Activated T-helper 1 cell treated with anti-CD3 and anti-CD28 coated beads, Interleukin-12 subunit alpha, Interleukin-12 subunit beta, Interleukin-2, Interleukin-4 antibody, amounts not matched to agents 30 ng/mL and 10 ng/mL and 1 ng/mL, durations not matched to agents 14 hours and 24 hours and 36 hours (primary cell): ENCODE measurements at regions not wholly inside any gene's neighbourhood (a gene's known extent, or its start where the extent isn't known, plus 50 kb on each side); places are given as distances from the start of the nearest gene placed in this dataset.

Experiments
- DNase-seq: peaks from one replicate; pipeline ENCODE4 v3.0.0; 2021; ENCODE audit warnings: low spot score
- H3K27ac Mint-ChIP-seq: one replicate; pipeline ENCODE4 v1.8.0; 2021; ENCODE audit warnings: mild to moderate bottlenecking, mixed read lengths
- H3K27me3 Mint-ChIP-seq: one replicate; pipeline ENCODE4 v1.8.0; 2022; ENCODE audit warnings: mild to moderate bottlenecking, moderate library complexity, mixed read lengths; ENCODE audit not compliant: insufficient read depth
- H3K36me3 Mint-ChIP-seq: one replicate; pipeline ENCODE4 v1.8.0; 2021; ENCODE audit warnings: low read depth, mixed read lengths
- H3K4me1 Mint-ChIP-seq: one replicate; pipeline ENCODE4 v1.8.0; 2021; ENCODE audit warnings: low read depth, mixed read lengths
- H3K4me3 Mint-ChIP-seq: one replicate; pipeline ENCODE4 v1.8.0; 2021; ENCODE audit warnings: mild to moderate bottlenecking, moderate library complexity, mixed read lengths
- H3K9me3 Mint-ChIP-seq: one replicate; pipeline ENCODE4 v1.8.0; 2021; ENCODE audit warnings: mixed read lengths
- intact Hi-C: fragments of 100-400 bp; cut with micrococcal nuclease; formaldehyde crosslinking; loops from one replicate; pipeline ENCODE4 v1.15.1; 2024

DNA sequence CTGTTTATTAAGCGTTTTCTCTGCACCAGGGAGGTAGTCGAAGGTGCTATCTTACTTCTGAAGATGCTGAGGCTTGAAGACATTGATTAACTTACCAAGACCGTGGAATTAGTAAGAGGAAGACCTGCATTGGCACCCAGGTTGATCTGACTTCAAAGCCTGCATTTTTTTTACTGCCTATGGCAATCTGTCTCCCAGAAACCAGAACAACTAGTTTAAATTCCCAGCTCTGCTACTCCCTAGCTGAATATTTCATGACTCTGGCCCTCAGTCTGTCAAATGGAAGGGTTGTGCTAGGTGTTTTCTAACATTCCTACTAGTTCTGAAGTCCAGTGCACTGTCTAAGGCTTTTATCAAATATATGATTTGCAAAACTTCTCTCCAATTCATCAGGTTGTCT is 52.0 kb upstream of the GRAMD1B start:
- Mint-ChIP-seq H3K27ac (no peak overlapping the region), H3K9me3 (no peaks in the 10 kb centered on the region), H3K27me3 (no peaks in the 10 kb centered on the region), H3K4me1 (peaks cover 83% of the 10 kb centered on the region), H3K4me3 (no peak overlapping the region), H3K36me3 (peaks cover 44% of the 10 kb centered on the region)
- intact Hi-C loops, result loop anchor here (2.0 kb wide), 1 partner anchor 15 kb away; no protein-coding TSS in a partner anchor
- DNase-seq, result no peak

GRCh38 chr11:123377355-123377754 is 52.7 kb upstream of the GRAMD1B start:
- DNase-seq, result no peak
- Mint-ChIP-seq H3K4me1 (peaks cover 84% of the 10 kb centered on the region), H3K9me3 (no peaks in the 10 kb centered on the region), H3K4me3 (no peak overlapping the region), H3K36me3 (peaks cover 44% of the 10 kb centered on the region), H3K27me3 (no peaks in the 10 kb centered on the region), H3K27ac (peak overlapping the region; percentile 6)
- intact Hi-C loops, result no loop called here

DNA sequence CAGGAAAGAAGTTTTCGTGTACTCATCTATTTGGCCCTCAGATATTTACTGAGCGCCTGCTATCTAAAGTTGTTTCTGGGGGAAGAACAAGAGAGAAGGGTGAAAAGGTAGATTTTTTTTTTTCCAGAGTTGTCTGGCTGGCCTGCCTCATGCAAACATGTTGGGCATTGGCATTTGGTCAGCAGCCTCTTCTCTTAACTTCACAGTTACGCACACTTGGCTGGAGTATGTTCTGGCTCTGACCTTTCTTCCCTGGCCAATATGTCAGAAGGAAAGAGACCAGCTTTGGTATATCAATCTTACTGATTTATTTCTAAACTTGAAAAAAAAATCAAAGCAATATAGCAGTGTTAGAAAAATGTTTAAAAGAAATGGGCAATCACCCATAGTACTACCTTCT is 54.2 kb upstream of the GRAMD1B start:
- Mint-ChIP-seq H3K27me3 (no peaks in the 10 kb centered on the region), H3K27ac (no peak overlapping the region), H3K4me3 (no peak overlapping the region), H3K9me3 (no peaks in the 10 kb centered on the region), H3K36me3 (peaks cover 55% of the 10 kb centered on the region), H3K4me1 (peaks cover 86% of the 10 kb centered on the region)
- no peak for DNase-seq
- intact Hi-C loops, result no loop called here

- Mint-ChIP-seq H3K27ac (no peak overlapping the region), H3K4me1 (peaks cover 79% of the 10 kb centered on the region), H3K4me3 (no peak overlapping the region), H3K9me3 (no peaks in the 10 kb centered on the region), H3K36me3 (peaks cover 57% of the 10 kb centered on the region), H3K27me3 (no peaks in the 10 kb centered on the region)
- intact Hi-C loops, result no loop called here
- no peak for DNase-seq
Measured at GRCh38 chr11:123374622-123374968, 55.5 kb upstream of the GRAMD1B start.

DNA sequence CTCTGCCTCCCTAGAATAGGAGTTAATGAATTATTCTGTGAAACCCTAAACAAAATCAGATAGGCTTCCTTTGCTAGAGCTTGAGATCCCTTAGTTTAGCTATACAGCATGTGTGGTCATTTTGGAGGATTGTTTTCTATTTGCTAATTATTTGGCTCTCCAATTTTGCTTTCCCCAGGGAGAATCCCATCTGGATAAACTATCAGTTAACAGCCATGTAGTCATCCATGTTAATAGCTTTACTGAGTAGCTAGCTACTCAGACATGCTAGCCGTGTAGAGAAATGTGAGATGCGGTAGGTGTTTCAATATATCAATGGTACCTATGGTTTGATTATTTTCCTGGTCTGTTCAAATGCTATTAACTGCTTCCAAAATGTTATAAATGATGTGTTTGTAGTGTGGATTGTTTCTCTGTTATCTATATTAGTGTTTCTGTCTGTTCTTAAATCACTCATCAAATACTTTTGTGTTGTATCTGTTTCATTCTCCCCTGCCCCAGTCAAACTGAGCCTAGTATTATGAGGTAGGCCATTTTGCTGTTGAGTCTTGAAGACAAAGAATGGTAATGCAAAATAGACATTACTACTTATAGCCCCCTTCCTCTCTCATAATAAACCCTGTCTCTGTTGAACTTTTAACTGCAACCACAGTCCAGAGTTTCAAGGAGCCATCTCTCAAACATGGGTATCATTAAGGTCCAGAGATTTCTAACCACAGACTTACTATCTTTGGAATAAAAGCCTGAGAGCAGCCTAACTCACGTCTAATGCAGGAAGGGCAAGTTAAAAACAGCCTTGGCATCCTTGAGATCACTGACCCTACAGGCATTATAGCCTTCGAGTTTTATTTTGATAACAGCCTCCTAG is 56.1 kb upstream of the GRAMD1B start:
- intact Hi-C loops, result no loop called here
- peaks cover 75% of the 10 kb centered on the region for H3K4me1 Mint-ChIP-seq
- no peak for DNase-seq
- H3K4me3 Mint-ChIP-seq, result no peak overlapping the region
- H3K27me3 Mint-ChIP-seq, result no peaks in the 10 kb centered on the region
- no peak overlapping the region for H3K27ac Mint-ChIP-seq
- peaks cover 57% of the 10 kb centered on the region for H3K36me3 Mint-ChIP-seq
- H3K9me3 Mint-ChIP-seq, result no peaks in the 10 kb centered on the region

DNA sequence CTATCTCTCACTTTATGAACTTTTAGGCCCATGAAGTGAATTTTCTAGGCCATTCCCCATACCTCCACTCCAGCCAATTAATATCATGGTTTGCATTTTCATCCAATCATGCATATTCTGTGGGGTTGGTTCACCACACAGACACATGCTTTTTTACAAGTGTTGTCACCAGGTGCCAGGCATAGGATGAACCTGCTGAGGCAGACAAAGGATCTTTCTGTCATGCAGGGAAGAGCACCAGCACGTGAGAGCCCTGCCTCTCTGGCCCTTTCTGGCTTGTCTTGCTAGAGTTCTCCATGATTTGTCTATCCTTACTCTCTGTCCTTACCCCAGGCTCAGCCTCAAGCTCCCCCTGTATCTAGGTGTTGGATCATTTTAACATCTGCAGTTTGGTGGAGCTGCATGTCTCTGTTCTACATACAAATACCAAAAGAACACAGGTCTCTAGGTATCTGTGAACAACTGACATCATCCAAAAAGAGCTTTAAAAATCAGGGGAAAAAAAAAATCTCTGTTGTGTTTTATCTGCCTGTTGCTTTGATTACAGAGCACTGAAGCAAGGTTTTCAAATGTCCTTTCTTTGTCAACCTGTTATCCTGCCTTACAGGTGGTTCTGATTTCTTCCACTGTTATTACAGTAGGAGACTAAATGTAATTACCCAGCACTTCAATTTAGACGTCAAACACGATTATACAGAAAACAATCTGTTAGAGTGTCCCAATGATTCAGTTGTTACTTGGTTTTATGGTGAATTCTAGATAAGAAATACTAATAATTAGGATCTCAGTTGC is 58.4 kb upstream of the GRAMD1B start:
- H3K36me3 Mint-ChIP-seq, result peaks cover 63% of the 10 kb centered on the region
- no peaks in the 10 kb centered on the region for H3K9me3 Mint-ChIP-seq
- DNase-seq, result no peak
- H3K4me1 Mint-ChIP-seq, result peaks cover 60% of the 10 kb centered on the region
- H3K4me3 Mint-ChIP-seq, result no peak overlapping the region
- intact Hi-C loops, result no loop called here
- no peaks in the 10 kb centered on the region for H3K27me3 Mint-ChIP-seq
- no peak overlapping the region for H3K27ac Mint-ChIP-seq

- Mint-ChIP-seq H3K4me3 (no peak overlapping the region), H3K9me3 (no peaks in the 10 kb centered on the region), H3K27ac (no peak overlapping the region), H3K27me3 (no peaks in the 10 kb centered on the region), H3K36me3 (peaks cover 66% of the 10 kb centered on the region), H3K4me1 (peaks cover 71% of the 10 kb centered on the region)
- DNase-seq, result no peak
- intact Hi-C loops, result no loop called here
Measured at GRCh38 chr11:123366924-123367323, 63.1 kb upstream of the GRAMD1B start.

DNA sequence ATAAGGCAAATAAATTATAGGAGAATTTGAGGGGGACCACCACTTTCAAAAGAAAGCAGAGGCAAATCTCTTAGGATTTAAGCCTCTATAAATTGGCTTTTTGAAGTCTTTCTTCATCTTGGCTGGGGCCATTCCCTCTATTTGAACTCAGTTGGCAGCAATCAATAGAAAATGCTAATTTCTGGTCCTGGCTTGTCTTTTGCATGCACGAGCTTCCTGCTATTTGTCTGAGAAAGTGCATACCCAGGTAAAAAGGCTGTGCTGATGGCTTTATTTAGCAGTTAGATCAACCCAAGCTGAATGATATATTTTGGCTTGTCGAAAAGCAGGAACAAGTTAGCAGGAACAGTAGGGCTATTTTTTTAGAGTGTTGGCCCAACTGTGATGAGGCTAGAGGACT is 64.1 kb upstream of the GRAMD1B start:
- no peaks in the 10 kb centered on the region for H3K27me3 Mint-ChIP-seq

GRCh38 chr11:123364080-123364479 is 66.0 kb upstream of the GRAMD1B start:
- Mint-ChIP-seq H3K4me3 (peak overlapping the region; percentile 12), H3K36me3 (peaks cover 56% of the 10 kb centered on the region)
- intact Hi-C loops, result no loop called here

More for the DNA sequence above, 64.1 kb upstream of the GRAMD1B start:
- peaks cover 71% of the 10 kb centered on the region for H3K4me1 Mint-ChIP-seq
- H3K27ac Mint-ChIP-seq, result no peak overlapping the region
- no peak for DNase-seq
- peaks cover 61% of the 10 kb centered on the region for H3K36me3 Mint-ChIP-seq
- no peak overlapping the region for H3K4me3 Mint-ChIP-seq
- intact Hi-C loops, result no loop called here
- no peaks in the 10 kb centered on the region for H3K9me3 Mint-ChIP-seq

DNA sequence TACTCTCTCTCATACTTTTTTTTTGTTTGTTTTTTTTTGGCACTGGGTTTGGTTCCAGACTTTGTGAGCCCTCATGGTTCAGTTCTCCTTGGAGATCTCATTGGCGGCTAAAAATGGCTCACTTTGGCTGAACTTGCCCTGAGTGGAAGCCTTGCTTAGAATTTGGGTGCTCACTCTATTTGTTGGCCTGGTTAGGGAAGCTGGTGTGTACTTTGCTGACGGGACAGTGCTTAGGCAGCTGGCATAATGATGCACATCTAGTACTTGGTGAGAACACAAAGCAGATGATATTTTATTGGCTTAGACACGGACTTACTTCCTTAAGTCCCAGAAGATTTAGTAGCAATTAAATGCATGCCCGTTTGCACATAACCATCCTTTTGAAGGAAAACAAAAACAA is 66.5 kb upstream of the GRAMD1B start:
- Mint-ChIP-seq H3K36me3 (peaks cover 52% of the 10 kb centered on the region), H3K4me3 (peak overlapping the region; percentile 74), H3K4me1 (peaks cover 81% of the 10 kb centered on the region), H3K9me3 (no peaks in the 10 kb centered on the region), H3K27me3 (no peaks in the 10 kb centered on the region), H3K27ac (peak overlapping the region; percentile 68)
- DNase-seq, result no peak
- intact Hi-C loops, result no loop called here

More at GRCh38 chr11:123364080-123364479, 66.0 kb upstream of the GRAMD1B start:
- H3K9me3 Mint-ChIP-seq, result no peaks in the 10 kb centered on the region
- no peak for DNase-seq
- no peak overlapping the region for H3K27ac Mint-ChIP-seq
- no peaks in the 10 kb centered on the region for H3K27me3 Mint-ChIP-seq
- H3K4me1 Mint-ChIP-seq, result peaks cover 81% of the 10 kb centered on the region

GRCh38 chr11:123362941-123363340 is 67.1 kb upstream of the GRAMD1B start:
- H3K9me3 Mint-ChIP-seq, result no peaks in the 10 kb centered on the region
- no peak for DNase-seq
- peaks cover 82% of the 10 kb centered on the region for H3K4me1 Mint-ChIP-seq
- peak overlapping the region; percentile 74 for H3K4me3 Mint-ChIP-seq
- H3K36me3 Mint-ChIP-seq, result peaks cover 54% of the 10 kb centered on the region
- H3K27ac Mint-ChIP-seq, result peak overlapping the region; percentile 68
- H3K27me3 Mint-ChIP-seq, result no peaks in the 10 kb centered on the region
- intact Hi-C loops, result no loop called here

GRCh38 chr11:123362186-123362585 is 67.9 kb upstream of the GRAMD1B start:
- H3K4me1 Mint-ChIP-seq, result peaks cover 88% of the 10 kb centered on the region
- no peaks in the 10 kb centered on the region for H3K9me3 Mint-ChIP-seq
- intact Hi-C loops, result no loop called here
- H3K4me3 Mint-ChIP-seq, result peak overlapping the region; percentile 35
- no peaks in the 10 kb centered on the region for H3K27me3 Mint-ChIP-seq
- no peak for DNase-seq
- peaks cover 48% of the 10 kb centered on the region for H3K36me3 Mint-ChIP-seq
- no peak overlapping the region for H3K27ac Mint-ChIP-seq

GRCh38 chr11:123361110-123361509 is 69.0 kb upstream of the GRAMD1B start:
- no peak for DNase-seq
- peaks cover 92% of the 10 kb centered on the region for H3K4me1 Mint-ChIP-seq
- H3K4me3 Mint-ChIP-seq, result peak overlapping the region; percentile 99
- H3K9me3 Mint-ChIP-seq, result no peaks in the 10 kb centered on the region
- H3K36me3 Mint-ChIP-seq, result peaks cover 41% of the 10 kb centered on the region
- intact Hi-C loops, result no loop called here
- no peaks in the 10 kb centered on the region for H3K27me3 Mint-ChIP-seq
- H3K27ac Mint-ChIP-seq, result peak overlapping the region; percentile 36
